CD14-positive monocyte (primary cell): ENCODE measurements at regions not wholly inside any gene's neighbourhood (a gene's known extent, or its start where the extent isn't known, plus 50 kb on each side); places are given as distances from the start of the nearest gene placed in this dataset.

ENCODE experiments used
- DNase-seq, 3 donors: peaks; one replicate each; pipeline ENCODE4 v3.0.0-alpha.2; 2011 to 2022
- H2AFZ ChIP-seq: 2 replicates; pipeline ENCODE4 v1.6.0; 2012; ENCODE audit warnings: mild to moderate bottlenecking, low read depth, low read length, inconsistent platforms; ENCODE audit not compliant: insufficient read depth, poor library complexity, severe bottlenecking
- H3K27ac ChIP-seq, 2 donors: 1 replicate in 1 of 2; 2 replicates in 1 of 2; pipeline ENCODE4 v1.5.1; 2012 to 2013; ENCODE audit warnings: low read length in 2 of 2, control low read depth in 1 of 2, inconsistent platforms in 1 of 2, low read depth in 1 of 2, mild to moderate bottlenecking in 1 of 2
- H3K27me3 ChIP-seq, 2 donors: one replicate each; pipeline versions ENCODE4 v1.6.0 to v1.6.1; 2011 to 2013; ENCODE audit warnings: low read length in 2 of 2; ENCODE audit not compliant: control insufficient read depth in 2 of 2, insufficient read depth in 2 of 2
- H3K36me3 ChIP-seq, 2 donors: replicated peaks in 1 of 2; 1 replicate in 1 of 2; 2 replicates in 1 of 2; pipeline versions ENCODE4 v1.5.1 to v1.6.1; 2012 to 2013; ENCODE audit warnings: low read length in 2 of 2, control low read depth in 1 of 2, inconsistent platforms in 1 of 2, mild to moderate bottlenecking in 1 of 2; ENCODE audit not compliant: insufficient read depth in 2 of 2, control insufficient read depth in 1 of 2
- H3K4me1 ChIP-seq, 2 donors: 1 replicate in 1 of 2; 2 replicates in 1 of 2; pipeline versions ENCODE4 v1.5.1 to v1.6.1; 2012 to 2013; ENCODE audit warnings: low read length in 2 of 2, control low read depth in 1 of 2, inconsistent platforms in 1 of 2, mild to moderate bottlenecking in 1 of 2, moderate library complexity in 1 of 2; ENCODE audit not compliant: insufficient read depth in 2 of 2, control insufficient read depth in 1 of 2
- H3K4me2 ChIP-seq: replicated peaks from 2 replicates; pipeline ENCODE3; 2012; ENCODE audit warnings: low read length, moderate library complexity, mild to moderate bottlenecking; ENCODE audit not compliant: poor library complexity, severe bottlenecking; ENCODE audit errors: extremely low read depth
- H3K4me3 ChIP-seq, 3 experiments: fragments of 200-600 bp in 1 of 3; sonication (generic) in 1 of 3; replicated peaks in 1 of 3; 1 replicate in 2 of 3; 2 replicates in 1 of 3; pipeline ENCODE4 v1.5.1; 2011 to 2013; ENCODE audit warnings: low read length in 3 of 3, mild to moderate bottlenecking in 3 of 3, control low read depth in 2 of 3, low read depth in 2 of 3, inconsistent platforms in 1 of 3, moderate library complexity in 1 of 3
- H3K79me2 ChIP-seq: 2 replicates; pipeline ENCODE4 v1.6.0; 2012; ENCODE audit warnings: mild to moderate bottlenecking, control low read depth, inconsistent platforms, low read length, moderate library complexity; ENCODE audit not compliant: insufficient read depth
- H3K9ac ChIP-seq: 2 replicates; pipeline ENCODE4 v1.6.0; 2017; ENCODE audit warnings: low read length, mild to moderate bottlenecking; ENCODE audit not compliant: insufficient read depth, poor library complexity, severe bottlenecking
- H3K9me3 ChIP-seq, 2 donors: replicated peaks in 1 of 2; 1 replicate in 1 of 2; 2 replicates in 1 of 2; pipeline versions ENCODE4 v1.5.1 to v1.6.1; 2012 to 2013; ENCODE audit warnings: low read length in 2 of 2, control low read depth in 1 of 2; ENCODE audit not compliant: control insufficient read depth in 1 of 2, insufficient read depth in 1 of 2
- H4K20me1 ChIP-seq: 2 replicates; pipeline ENCODE4 v1.6.0; 2012; ENCODE audit warnings: mild to moderate bottlenecking, low read length, control low read depth, moderate library complexity; ENCODE audit not compliant: insufficient read depth
- H3K27ac Mint-ChIP-seq, 7 donors: one replicate each; pipeline ENCODE4 v1.8.0; 2020; ENCODE audit warnings: mild to moderate bottlenecking in 7 of 7, mixed read lengths in 7 of 7, moderate library complexity in 6 of 7, inconsistent platforms in 2 of 7
- H3K27me3 Mint-ChIP-seq, 3 donors: one replicate each; pipeline ENCODE4 v1.8.0; 2021 to 2022; ENCODE audit warnings: low read depth in 3 of 3, mild to moderate bottlenecking in 3 of 3, mixed read lengths in 3 of 3, moderate library complexity in 3 of 3, inconsistent platforms in 1 of 3
- H3K36me3 Mint-ChIP-seq, 2 donors: one replicate each; pipeline ENCODE4 v1.8.0; 2020; ENCODE audit warnings: mixed read lengths in 2 of 2, inconsistent platforms in 1 of 2, mild to moderate bottlenecking in 1 of 2
- H3K4me1 Mint-ChIP-seq: one replicate; pipeline ENCODE4 v1.8.0; 2020; ENCODE audit warnings: mild to moderate bottlenecking, mixed read lengths
- H3K4me3 Mint-ChIP-seq, 2 donors: one replicate each; pipeline ENCODE4 v1.8.0; 2020; ENCODE audit warnings: mild to moderate bottlenecking in 2 of 2, mixed read lengths in 2 of 2, moderate library complexity in 1 of 2
- H3K9me3 Mint-ChIP-seq, 7 donors: one replicate each; pipeline ENCODE4 v1.8.0; 2020 to 2022; ENCODE audit warnings: mixed read lengths in 7 of 7, mild to moderate bottlenecking in 6 of 7, moderate library complexity in 6 of 7, inconsistent platforms in 2 of 7
- WGBS: methylation state at CpG from one replicate; pipeline ENCODE4 v1.1.5; 2013; ENCODE audit warnings: missing lambda C conversion rate; ENCODE audit not compliant: insufficient coverage; 5-methylcytosine and 5-hydroxymethylcytosine counted together
- intact Hi-C, 2 donors: fragments of 100-400 bp; cut with micrococcal nuclease; formaldehyde crosslinking; loops; one replicate each; pipeline versions ENCODE4 v1.15.0 to v1.15.1; 2023
- TF ChIP-seq, protein P1 (sequence below): fragments of 200-600 bp; IDR thresholded peaks from one replicate; pipeline ENCODE4 v1.8.0; 2022; ENCODE audit warnings: antibody characterized with exemption, mild to moderate bottlenecking

DNA sequence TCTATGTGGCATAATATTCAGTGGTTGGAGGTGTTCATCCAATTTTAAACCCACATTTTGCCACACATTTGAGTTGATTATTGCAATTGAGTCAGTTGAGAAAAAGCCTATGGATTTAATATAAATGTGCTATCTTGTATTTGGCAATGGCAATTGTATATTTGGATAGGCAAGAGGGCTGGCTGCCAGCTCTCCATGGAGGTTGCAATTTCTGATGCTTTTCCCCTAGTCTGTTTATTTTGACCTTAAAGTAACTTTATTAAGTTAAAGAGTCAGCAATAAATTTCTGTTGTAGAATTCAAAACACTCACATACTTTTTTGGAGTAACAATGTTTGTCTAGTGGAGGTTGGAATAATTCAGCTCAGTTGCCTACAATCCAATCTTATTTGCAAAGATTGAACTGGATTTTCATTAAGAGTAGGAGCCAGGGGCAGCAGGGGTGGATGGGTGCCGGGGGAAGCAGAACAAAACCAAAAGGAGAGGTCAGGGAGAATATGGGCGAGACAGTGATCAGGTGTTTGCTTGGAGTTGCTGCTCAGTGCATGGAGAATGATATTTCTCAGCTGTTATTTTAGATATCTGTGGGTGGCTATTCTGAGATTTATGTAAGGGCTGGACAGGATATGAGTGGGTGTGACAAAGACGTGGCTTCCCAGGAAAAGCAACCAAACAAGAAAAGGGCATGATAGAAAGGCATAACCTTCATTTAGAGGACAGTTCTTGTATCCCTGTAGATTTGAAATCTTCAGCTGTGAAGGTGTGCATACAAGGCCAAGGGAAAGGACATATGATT is 163.0 kb downstream of the HDGFL1 start:
- H3K9ac ChIP-seq = no peak overlapping the region
- WGBS = 90% methylated on average over 3 of the region's 3 CpGs
- H3K27me3 ChIP-seq = no peaks in the 10 kb centered on the region
- no peak overlapping the region for H3K4me3 ChIP-seq
- no peaks in the 10 kb centered on the region for H3K4me1 ChIP-seq
- H3K27ac ChIP-seq = no peak overlapping the region
- peaks cover 0 to 1% (median 0%) of the 10 kb centered on the region in 3 donors for H3K27me3 Mint-ChIP-seq
- H3K9me3 Mint-ChIP-seq = peaks cover 0 to 6% (median 3%) of the 10 kb centered on the region in 7 donors
- no peak overlapping the region for H3K27ac Mint-ChIP-seq
- H3K36me3 Mint-ChIP-seq = no peaks in the 10 kb centered on the region
- intact Hi-C loops = no loop called here
- TF ChIP-seq, protein P1, sequence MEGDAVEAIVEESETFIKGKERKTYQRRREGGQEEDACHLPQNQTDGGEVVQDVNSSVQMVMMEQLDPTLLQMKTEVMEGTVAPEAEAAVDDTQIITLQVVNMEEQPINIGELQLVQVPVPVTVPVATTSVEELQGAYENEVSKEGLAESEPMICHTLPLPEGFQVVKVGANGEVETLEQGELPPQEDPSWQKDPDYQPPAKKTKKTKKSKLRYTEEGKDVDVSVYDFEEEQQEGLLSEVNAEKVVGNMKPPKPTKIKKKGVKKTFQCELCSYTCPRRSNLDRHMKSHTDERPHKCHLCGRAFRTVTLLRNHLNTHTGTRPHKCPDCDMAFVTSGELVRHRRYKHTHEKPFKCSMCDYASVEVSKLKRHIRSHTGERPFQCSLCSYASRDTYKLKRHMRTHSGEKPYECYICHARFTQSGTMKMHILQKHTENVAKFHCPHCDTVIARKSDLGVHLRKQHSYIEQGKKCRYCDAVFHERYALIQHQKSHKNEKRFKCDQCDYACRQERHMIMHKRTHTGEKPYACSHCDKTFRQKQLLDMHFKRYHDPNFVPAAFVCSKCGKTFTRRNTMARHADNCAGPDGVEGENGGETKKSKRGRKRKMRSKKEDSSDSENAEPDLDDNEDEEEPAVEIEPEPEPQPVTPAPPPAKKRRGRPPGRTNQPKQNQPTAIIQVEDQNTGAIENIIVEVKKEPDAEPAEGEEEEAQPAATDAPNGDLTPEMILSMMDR = no peak
- no peaks in the 10 kb centered on the region for H3K36me3 ChIP-seq
- no peaks in the 10 kb centered on the region for H4K20me1 ChIP-seq
- peaks cover 0 to 6% of the 10 kb centered on the region in 2 donors for H3K9me3 ChIP-seq
- H3K4me3 Mint-ChIP-seq = no peak overlapping the region
- no peak overlapping the region for H2AFZ ChIP-seq
- DNase-seq = no peak
- H3K4me2 ChIP-seq = no peak overlapping the region
- no peaks in the 10 kb centered on the region for H3K79me2 ChIP-seq
- no peaks in the 10 kb centered on the region for H3K4me1 Mint-ChIP-seq

DNA sequence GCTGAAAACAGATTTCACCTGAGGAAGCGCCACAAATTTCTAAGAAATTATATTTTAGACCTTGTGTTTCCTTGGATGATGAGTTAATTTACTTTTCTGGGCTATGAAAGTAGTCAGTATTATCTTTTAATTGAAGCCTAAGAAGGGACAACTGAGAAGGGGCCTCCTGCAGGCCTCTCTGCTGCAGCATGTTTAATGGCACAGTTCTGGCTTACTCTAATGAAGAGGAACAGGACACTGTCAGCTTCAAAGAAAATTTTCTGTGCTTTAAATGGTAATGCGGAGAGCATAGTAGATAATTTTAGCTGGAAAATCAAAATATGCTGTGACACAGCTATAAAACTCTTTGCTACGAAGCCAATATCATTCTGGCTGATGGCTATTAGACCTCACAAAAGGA is 167.4 kb downstream of the HDGFL1 start:
- peaks cover 0 to 1% (median 0%) of the 10 kb centered on the region in 3 donors for H3K27me3 Mint-ChIP-seq
- H3K27ac ChIP-seq = no peak overlapping the region
- H3K9ac ChIP-seq = no peak overlapping the region
- no peaks in the 10 kb centered on the region for H3K27me3 ChIP-seq
- H4K20me1 ChIP-seq = no peaks in the 10 kb centered on the region
- H3K4me1 Mint-ChIP-seq = no peaks in the 10 kb centered on the region
- no peaks in the 10 kb centered on the region for H3K79me2 ChIP-seq
- peaks cover 0 to 5% (median 2%) of the 10 kb centered on the region in 7 donors for H3K9me3 Mint-ChIP-seq
- no peak overlapping the region for H3K4me3 Mint-ChIP-seq
- intact Hi-C loops = no loop called here
- WGBS = no CpG with 5 or more reads among the region's 3 CpGs
- H3K36me3 Mint-ChIP-seq = no peaks in the 10 kb centered on the region
- no peaks in the 10 kb centered on the region for H3K9me3 ChIP-seq
- DNase-seq = no peak
- peak overlapping the region in 1 of 7 donors; percentile 25 for H3K27ac Mint-ChIP-seq
- H3K4me2 ChIP-seq = no peak overlapping the region
- no peak overlapping the region for H3K4me3 ChIP-seq
- H2AFZ ChIP-seq = no peak overlapping the region
- no peaks in the 10 kb centered on the region for H3K36me3 ChIP-seq
- TF ChIP-seq, protein P1 = no peak
- no peaks in the 10 kb centered on the region for H3K4me1 ChIP-seq
